HCT116 (cell line): ENCODE measurements at regions not wholly inside any gene's neighbourhood (a gene's known extent, or its start where the extent isn't known, plus 50 kb on each side); places are given as distances from the start of the nearest gene placed in this dataset.

Source experiments
- ATAC-seq: fragments of 200-7000 bp; cut with Tn5 transposase; 2 replicates; pipeline ENCODE4 v1.9.1; 2020; ENCODE audit warnings: mild to moderate bottlenecking, moderate library complexity
- BruUV-seq: library from RNA; stranded (reverse); fragments of 400-500 nt; replicated peaks from 2 replicates; lab custom pipeline; 2021; lab: Mats Ljungman, UMichigan
- CTCF ChIA-PET: fragments of 300-600 bp; sonication (Branson Sonifier 250); formaldehyde crosslinking; loops from one replicate; lab custom pipeline; 2021; ENCODE audit warnings: antibody characterized with exemption; lab: Charles Lee
- POLR2A ChIA-PET: fragments of 300-600, 350-600 bp; sonication (Branson Sonifier 250); formaldehyde crosslinking; loops from one replicate; lab custom pipeline; 2021; ENCODE audit warnings: antibody characterized with exemption; lab: Charles Lee
- RAD21 ChIA-PET, 2 experiments: fragments of 300-600 bp; sonication (Branson Sonifier 250); formaldehyde crosslinking; loops; one replicate each; lab custom pipeline; 2023; ENCODE audit warnings: low total read pairs in 2 of 2; ENCODE audit not compliant: uncharacterized antibody in 2 of 2, unreplicated experiment in 2 of 2, low non-redundant PET in 1 of 2; lab: Charles Lee
- DNase-seq: peaks from one replicate; pipeline ENCODE4 v3.0.0-alpha.2; 2010; ENCODE audit warnings: low read depth, low spot score
- H2AFZ ChIP-seq: fragments of 200-600 bp; shearing (Covaris generic), sonication (generic); 2 replicates; pipeline ENCODE4 v1.6.1; 2017; ENCODE audit warnings: low read depth, mixed run types, mixed read lengths, antibody characterized with exemption, low read length; ENCODE audit not compliant: poor library complexity, severe bottlenecking
- H3K27ac ChIP-seq: 2 replicates; pipeline ENCODE4 v1.5.1; 2012; ENCODE audit warnings: low read depth, low read length
- H3K27me3 ChIP-seq: fragments of 200-600 bp; sonication (generic); 2 replicates; pipeline ENCODE4 v1.6.1; 2016; ENCODE audit warnings: mixed run types, low read length, mixed read lengths; ENCODE audit not compliant: insufficient read depth
- H3K36me3 ChIP-seq, 2 experiments: fragments of 200-500 bp in 1 of 2; fragments of 200-600 bp in 1 of 2; sonication (Bioruptor generic) in 1 of 2; sonication (generic) in 1 of 2; 2 replicates each; pipeline versions ENCODE4 v1.5.1 to v1.6.1; 2014 to 2016; ENCODE audit warnings: low read length in 2 of 2, inconsistent platforms in 1 of 2, mixed read lengths in 1 of 2, mixed run types in 1 of 2; ENCODE audit not compliant: insufficient read depth in 2 of 2, control insufficient read depth in 1 of 2
- H3K4me1 ChIP-seq, 2 experiments: fragments of 200-600 bp in 1 of 2; sonication (generic) in 1 of 2; 2 replicates each; pipeline versions ENCODE4 v1.5.1 to v1.6.1; 2012 to 2017; ENCODE audit warnings: low read length in 2 of 2, inconsistent platforms in 1 of 2, mild to moderate bottlenecking in 1 of 2, mixed read lengths in 1 of 2, mixed run types in 1 of 2, moderate library complexity in 1 of 2; ENCODE audit not compliant: insufficient read depth in 2 of 2, control insufficient read depth in 1 of 2
- H3K4me2 ChIP-seq: fragments of 200-600 bp; sonication (generic); 2 replicates; pipeline ENCODE4 v1.6.1; 2017; ENCODE audit warnings: mixed run types, low read length, mixed read lengths
- H3K4me3 ChIP-seq, 2 experiments: fragments of 200-600 bp in 1 of 2; sonication (generic) in 1 of 2; replicated peaks in 1 of 2; 2 replicates each; pipeline ENCODE4 v1.5.1; 2011 to 2016; ENCODE audit warnings: low read length in 2 of 2, control low read depth in 1 of 2, low read depth in 1 of 2, mild to moderate bottlenecking in 1 of 2, mixed read lengths in 1 of 2, mixed run types in 1 of 2
- H3K79me2 ChIP-seq: fragments of 200-600 bp; sonication (generic); 2 replicates; pipeline ENCODE4 v1.6.1; 2017; ENCODE audit warnings: mild to moderate bottlenecking, mixed run types, low read length, moderate library complexity, mixed read lengths; ENCODE audit not compliant: insufficient read depth
- H3K9ac ChIP-seq: fragments of 200-600 bp; sonication (generic); 2 replicates; pipeline ENCODE4 v1.6.1; 2016; ENCODE audit warnings: low read length, mixed read lengths
- H3K9me2 ChIP-seq: fragments of 200-600 bp; sonication (generic), shearing (Covaris generic); 2 replicates; pipeline ENCODE4 v1.6.1; 2017; ENCODE audit warnings: mixed run types, mild to moderate bottlenecking, moderate library complexity; ENCODE audit not compliant: insufficient read depth
- H3K9me3 ChIP-seq, 2 experiments: fragments of 200-500 bp in 1 of 2; fragments of 200-600 bp in 1 of 2; sonication (Bioruptor generic) in 1 of 2; sonication (generic) in 1 of 2; 2 replicates each; pipeline ENCODE4 v1.6.1; 2014 to 2017; ENCODE audit warnings: low read length in 2 of 2, mixed read lengths in 2 of 2, inconsistent platforms in 1 of 2, low read depth in 1 of 2, mild to moderate bottlenecking in 1 of 2, mixed run types in 1 of 2, moderate library complexity in 1 of 2; ENCODE audit not compliant: control insufficient read depth in 1 of 2, insufficient read depth in 1 of 2
- H4K20me1 ChIP-seq: fragments of 200-600 bp; sonication (generic), shearing (Covaris generic); 2 replicates; pipeline ENCODE4 v1.6.1; 2017; ENCODE audit warnings: mixed run types, mild to moderate bottlenecking, moderate library complexity; ENCODE audit not compliant: insufficient read depth
- POLR2A ChIP-seq: IDR thresholded peaks from 2 replicates; pipeline ENCODE4 v1.7.0; 2011; ENCODE audit warnings: borderline replicate concordance; ENCODE audit not compliant: insufficient read depth, insufficient read length; ENCODE audit errors: extremely low read depth
- POLR2AphosphoS5 ChIP-seq: IDR thresholded peaks from 2 replicates; pipeline ENCODE4 v1.6.1; 2011; ENCODE audit warnings: mild to moderate bottlenecking, low read depth, low read length, moderate library complexity
- SIN3A ChIP-seq: IDR thresholded peaks from 2 replicates; pipeline ENCODE4 v1.6.1; 2012; ENCODE audit warnings: low read depth
- TCF7L2 ChIP-seq: IDR thresholded peaks from 2 replicates; pipeline ENCODE4 v1.7.0; 2011; ENCODE audit warnings: borderline replicate concordance, inconsistent platforms; ENCODE audit not compliant: insufficient read depth, insufficient read length; ENCODE audit errors: extremely low read depth
- intact Hi-C: fragments of 100-400 bp; cut with micrococcal nuclease; formaldehyde crosslinking; loops from 2 replicates; pipeline ENCODE4 v1.10.0; 2022
- TF ChIP-seq, protein P1 (sequence below): IDR thresholded peaks from 2 replicates; pipeline ENCODE4 v1.6.1; 2012
- TF ChIP-seq, protein P2 (sequence below): IDR thresholded peaks from 2 replicates; pipeline ENCODE4 v1.6.1; 2012

DNA sequence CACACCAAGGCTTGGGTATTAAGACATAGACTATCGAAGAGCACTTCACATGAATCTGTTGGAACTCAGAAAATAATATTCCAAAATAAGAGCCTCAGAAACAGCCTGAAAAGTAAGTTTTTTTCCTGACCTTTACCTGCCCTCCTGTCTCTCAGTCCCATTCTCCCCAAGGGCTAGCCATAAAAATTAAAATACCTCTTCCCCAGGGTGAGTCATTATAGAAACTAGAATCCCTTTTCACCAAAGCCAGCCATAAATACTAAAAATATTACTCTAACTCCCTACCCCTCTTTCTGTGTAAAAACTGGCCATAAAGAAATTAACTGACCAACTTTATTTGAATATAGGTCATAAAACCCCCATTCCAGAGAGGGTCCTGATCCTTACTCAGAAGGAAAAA lies 87.9 kb upstream of the TMEM106B start:
- H3K27me3 ChIP-seq, result no peaks in the 10 kb centered on the region
- ChIA-PET RAD21 (no interaction called here), CTCF (no interaction called here), POLR2A (no interaction called here)
- 0 out of 4 replicates have a peak, but pooled peaks cover 0 to 3% of the 10 kb centered on the region in 2 experiments for H3K4me1 ChIP-seq
- no peaks in the 10 kb centered on the region for H3K79me2 ChIP-seq
- no peak overlapping the region for H3K27ac ChIP-seq
- H2AFZ ChIP-seq, result no peak overlapping the region
- intact Hi-C loops, result no loop called here
- no peak overlapping the region for H3K9ac ChIP-seq
- H3K4me3 ChIP-seq, result no peak overlapping the region
- no TSS peak for BruUV-seq
- H3K9me2 ChIP-seq, result no peaks in the 10 kb centered on the region
- no peak for TF ChIP-seq TCF7L2
- TF ChIP-seq, protein P1, sequence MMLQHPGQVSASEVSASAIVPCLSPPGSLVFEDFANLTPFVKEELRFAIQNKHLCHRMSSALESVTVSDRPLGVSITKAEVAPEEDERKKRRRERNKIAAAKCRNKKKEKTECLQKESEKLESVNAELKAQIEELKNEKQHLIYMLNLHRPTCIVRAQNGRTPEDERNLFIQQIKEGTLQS, result no peak
- H3K36me3 ChIP-seq, result no peaks in the 10 kb centered on the region
- no peak overlapping the region for H3K4me2 ChIP-seq
- ATAC-seq (no peak), DNase-seq (no peak)
- no peaks in the 10 kb centered on the region for H4K20me1 ChIP-seq
- no peaks in the 10 kb centered on the region for H3K9me3 ChIP-seq

DNA sequence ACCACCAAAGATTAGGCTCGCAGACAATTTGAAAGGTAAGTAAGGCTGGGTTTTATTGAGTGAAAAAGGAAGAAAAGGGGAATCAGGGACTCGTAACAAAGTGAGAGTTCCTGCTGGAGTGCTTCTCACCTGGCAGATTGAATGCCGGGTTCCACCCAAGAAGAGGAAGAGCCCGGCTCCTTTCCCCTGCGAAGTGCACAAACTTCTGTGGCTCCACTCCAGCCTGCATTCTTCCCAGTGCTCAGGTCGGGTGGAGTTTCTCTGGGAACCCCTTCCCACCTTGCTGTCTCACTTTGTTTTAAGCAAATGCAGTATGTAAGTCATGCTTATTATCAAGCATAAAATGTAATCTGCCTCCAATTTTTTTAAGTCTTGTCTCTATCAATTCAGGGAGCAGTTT lies 87.1 kb upstream of the TMEM106B start:
- Histone ChIP-seq H3K9me3 (no peaks in the 10 kb centered on the region), H3K36me3 (no peaks in the 10 kb centered on the region), H3K27me3 (no peaks in the 10 kb centered on the region), H3K27ac (no peak overlapping the region), H2AFZ (no peak overlapping the region), H3K4me3 (no peak overlapping the region), H3K79me2 (no peaks in the 10 kb centered on the region), H3K4me1 (0 out of 4 replicates have a peak, but pooled peaks cover 0 to 3% of the 10 kb centered on the region in 2 experiments), H3K9me2 (no peaks in the 10 kb centered on the region), H3K9ac (no peak overlapping the region), H4K20me1 (no peaks in the 10 kb centered on the region), H3K4me2 (no peak overlapping the region)
- ChIA-PET POLR2A (no interaction called here), RAD21 (no interaction called here), CTCF (no interaction called here)
- TF ChIP-seq SIN3A (no peak), TCF7L2 (no peak), POLR2AphosphoS5 (no peak), POLR2A (no peak)
- TF ChIP-seq, protein P2, sequence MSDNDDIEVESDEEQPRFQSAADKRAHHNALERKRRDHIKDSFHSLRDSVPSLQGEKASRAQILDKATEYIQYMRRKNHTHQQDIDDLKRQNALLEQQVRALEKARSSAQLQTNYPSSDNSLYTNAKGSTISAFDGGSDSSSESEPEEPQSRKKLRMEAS, result no peak
- BruUV-seq, result no TSS peak
- intact Hi-C loops, result no loop called here
- DNase-seq (no peak), ATAC-seq (no peak)
